ENCODE measurements at regions not wholly inside any gene's neighbourhood (a gene's known extent, or its start where the extent isn't known, plus 50 kb on each side); places are given as distances from the start of the nearest gene placed in this dataset.

GRCh38 chr14:26860111-26860510 lies 262.3 kb upstream of the NOVA1 start:
- Histone ChIP-seq H3K4me1 (ENCODE audit: control insufficient read depth, insufficient read depth, low read length) (no peaks in the 10 kb centered on the region), H3K9ac (ENCODE audit: low read depth, low read length) (no peak overlapping the region), H3K4me3 (ENCODE audit: low read depth, low read length) (no peak overlapping the region), H3K36me3 (ENCODE audit: control insufficient read depth, insufficient read depth, low read length) (no peaks in the 10 kb centered on the region), H3K27me3 (ENCODE audit: control insufficient read depth, insufficient read depth, low read length) (no peaks in the 10 kb centered on the region), H3K9me3 (ENCODE audit: control insufficient read depth, insufficient read depth, low read length) (no peaks in the 10 kb centered on the region)

GRCh38 chr14:26863736-26864135 lies 265.9 kb upstream of the NOVA1 start:
- Histone ChIP-seq H3K27me3 (ENCODE audit: control insufficient read depth, insufficient read depth, low read length) (no peaks in the 10 kb centered on the region), H3K4me1 (ENCODE audit: control insufficient read depth, insufficient read depth, low read length) (peaks cover 5% of the 10 kb centered on the region), H3K9me3 (ENCODE audit: control insufficient read depth, insufficient read depth, low read length) (no peaks in the 10 kb centered on the region), H3K36me3 (ENCODE audit: control insufficient read depth, insufficient read depth, low read length) (no peaks in the 10 kb centered on the region), H3K4me3 (ENCODE audit: low read depth, low read length) (no peak overlapping the region), H3K9ac (ENCODE audit: low read depth, low read length) (no peak overlapping the region)

- Histone ChIP-seq H3K36me3 (ENCODE audit: control insufficient read depth, insufficient read depth, low read length) (no peaks in the 10 kb centered on the region), H3K4me1 (ENCODE audit: control insufficient read depth, insufficient read depth, low read length) (peaks cover 13% of the 10 kb centered on the region), H3K27me3 (ENCODE audit: control insufficient read depth, insufficient read depth, low read length) (no peaks in the 10 kb centered on the region), H3K9ac (ENCODE audit: low read depth, low read length) (no peak overlapping the region), H3K9me3 (ENCODE audit: control insufficient read depth, insufficient read depth, low read length) (no peaks in the 10 kb centered on the region), H3K4me3 (ENCODE audit: low read depth, low read length) (no peak overlapping the region)
Observed at GRCh38 chr14:26866721-26867120, 268.9 kb upstream of the NOVA1 start.

DNA sequence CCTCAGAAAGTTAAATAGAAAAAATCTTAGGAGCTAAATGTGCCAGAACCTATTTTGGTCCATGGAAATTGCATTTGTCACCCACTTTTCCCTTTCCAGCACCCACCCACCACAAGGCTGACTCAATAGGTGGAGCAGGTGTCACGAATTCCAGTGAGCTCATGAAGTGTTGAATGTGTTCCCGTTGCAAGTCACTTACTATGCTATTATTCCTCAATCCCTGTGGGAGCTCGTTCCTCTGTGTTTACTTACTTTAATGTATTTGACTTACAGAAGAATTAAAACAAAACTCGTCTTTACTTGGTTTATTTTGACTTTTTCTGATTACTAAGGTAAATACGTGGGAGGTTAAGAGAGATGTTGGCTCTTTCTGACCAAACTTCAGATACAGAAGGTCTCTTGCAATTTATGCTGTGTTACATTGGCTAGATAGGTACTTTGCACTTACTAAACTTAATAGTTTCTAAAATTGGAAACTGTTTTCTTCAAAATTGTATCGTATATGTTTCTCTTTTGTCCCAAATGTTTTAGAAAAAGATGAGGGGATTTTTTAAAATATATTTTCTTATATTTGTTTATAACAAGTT lies 269.4 kb upstream of the NOVA1 start:
- no peaks in the 10 kb centered on the region for H3K9me3 ChIP-seq (ENCODE audit: control insufficient read depth, insufficient read depth, low read length)
- peaks cover 16% of the 10 kb centered on the region for H3K4me1 ChIP-seq (ENCODE audit: control insufficient read depth, insufficient read depth, low read length)
- no peak overlapping the region for H3K4me3 ChIP-seq (ENCODE audit: low read depth, low read length)
- H3K36me3 ChIP-seq (ENCODE audit: control insufficient read depth, insufficient read depth, low read length) = no peaks in the 10 kb centered on the region
- H3K27me3 ChIP-seq (ENCODE audit: control insufficient read depth, insufficient read depth, low read length) = no peaks in the 10 kb centered on the region
- no peak overlapping the region for H3K9ac ChIP-seq (ENCODE audit: low read depth, low read length)

- no peaks in the 10 kb centered on the region for H3K36me3 ChIP-seq (ENCODE audit: control insufficient read depth, insufficient read depth, low read length)
- no peak overlapping the region for H3K4me3 ChIP-seq (ENCODE audit: low read depth, low read length)
- no peaks in the 10 kb centered on the region for H3K27me3 ChIP-seq (ENCODE audit: control insufficient read depth, insufficient read depth, low read length)
- H3K9ac ChIP-seq (ENCODE audit: low read depth, low read length) = no peak overlapping the region
- H3K4me1 ChIP-seq (ENCODE audit: control insufficient read depth, insufficient read depth, low read length) = peaks cover 23% of the 10 kb centered on the region
- no peaks in the 10 kb centered on the region for H3K9me3 ChIP-seq (ENCODE audit: control insufficient read depth, insufficient read depth, low read length)
Observed at GRCh38 chr14:26870096-26870495, 272.3 kb upstream of the NOVA1 start.

- Histone ChIP-seq H3K4me1 (ENCODE audit: control insufficient read depth, insufficient read depth, low read length) (peaks cover 23% of the 10 kb centered on the region), H3K9me3 (ENCODE audit: control insufficient read depth, insufficient read depth, low read length) (no peaks in the 10 kb centered on the region), H3K27me3 (ENCODE audit: control insufficient read depth, insufficient read depth, low read length) (no peaks in the 10 kb centered on the region), H3K36me3 (ENCODE audit: control insufficient read depth, insufficient read depth, low read length) (no peaks in the 10 kb centered on the region), H3K4me3 (ENCODE audit: low read depth, low read length) (no peak overlapping the region), H3K9ac (ENCODE audit: low read depth, low read length) (no peak overlapping the region)
Observed at GRCh38 chr14:26870722-26871617, 273.1 kb upstream of the NOVA1 start.

DNA sequence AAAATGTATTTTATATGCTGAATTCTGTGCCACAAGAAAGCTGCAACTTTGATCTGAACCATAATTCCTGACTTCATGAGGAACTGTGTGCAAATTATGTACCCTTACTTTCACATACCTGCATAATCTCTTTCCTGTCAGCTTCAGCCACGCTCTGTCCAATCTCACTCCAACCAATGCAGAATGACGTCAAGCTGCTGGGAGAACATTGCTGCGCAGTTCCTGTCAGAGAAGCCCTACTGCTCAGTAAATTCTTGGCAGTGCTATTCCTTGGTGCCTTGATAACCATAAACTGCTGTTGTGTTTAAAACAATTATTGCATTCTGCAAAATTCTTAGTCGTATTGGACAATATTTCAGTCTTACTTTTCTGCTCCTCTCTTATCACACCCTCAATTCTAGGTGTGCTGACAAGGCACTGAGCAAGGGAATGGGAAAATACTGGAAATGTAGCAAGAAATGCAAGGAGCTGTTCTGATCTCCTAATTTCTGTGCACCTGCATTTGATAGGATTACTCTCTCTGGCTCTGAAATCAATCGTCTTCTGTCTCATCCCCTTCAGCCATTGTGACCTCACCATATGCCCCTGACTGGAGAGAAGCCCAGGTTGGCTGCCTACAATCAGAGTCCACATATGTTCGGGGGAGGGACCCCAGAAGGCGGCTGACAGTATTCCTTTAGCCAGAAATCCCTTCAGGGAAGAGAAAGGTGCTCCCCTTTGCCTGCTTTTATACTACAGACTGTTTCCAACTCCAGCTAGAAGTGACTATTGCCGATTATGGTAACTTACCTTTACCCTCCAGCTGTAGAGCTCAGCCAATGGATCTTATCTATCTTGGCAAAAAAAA lies 274.9 kb upstream of the NOVA1 start:
- H3K36me3 ChIP-seq (ENCODE audit: control insufficient read depth, insufficient read depth, low read length) = no peaks in the 10 kb centered on the region
- no peak overlapping the region for H3K9ac ChIP-seq (ENCODE audit: low read depth, low read length)
- H3K27me3 ChIP-seq (ENCODE audit: control insufficient read depth, insufficient read depth, low read length) = no peaks in the 10 kb centered on the region
- peaks cover 18% of the 10 kb centered on the region for H3K4me1 ChIP-seq (ENCODE audit: control insufficient read depth, insufficient read depth, low read length)
- H3K4me3 ChIP-seq (ENCODE audit: low read depth, low read length) = no peak overlapping the region
- no peaks in the 10 kb centered on the region for H3K9me3 ChIP-seq (ENCODE audit: control insufficient read depth, insufficient read depth, low read length)

- H3K27me3 ChIP-seq (ENCODE audit: control insufficient read depth, insufficient read depth, low read length) = no peaks in the 10 kb centered on the region
- no peaks in the 10 kb centered on the region for H3K36me3 ChIP-seq (ENCODE audit: control insufficient read depth, insufficient read depth, low read length)
- H3K9me3 ChIP-seq (ENCODE audit: control insufficient read depth, insufficient read depth, low read length) = no peaks in the 10 kb centered on the region
- peaks cover 18% of the 10 kb centered on the region for H3K4me1 ChIP-seq (ENCODE audit: control insufficient read depth, insufficient read depth, low read length)
- H3K9ac ChIP-seq (ENCODE audit: low read depth, low read length) = no peak overlapping the region
- H3K4me3 ChIP-seq (ENCODE audit: low read depth, low read length) = no peak overlapping the region
Observed at GRCh38 chr14:26873362-26873960, 275.6 kb upstream of the NOVA1 start.

- Histone ChIP-seq H3K9ac (ENCODE audit: low read depth, low read length) (no peak overlapping the region), H3K4me3 (ENCODE audit: low read depth, low read length) (no peak overlapping the region), H3K9me3 (ENCODE audit: control insufficient read depth, insufficient read depth, low read length) (no peaks in the 10 kb centered on the region), H3K36me3 (ENCODE audit: control insufficient read depth, insufficient read depth, low read length) (no peaks in the 10 kb centered on the region), H3K27me3 (ENCODE audit: control insufficient read depth, insufficient read depth, low read length) (no peaks in the 10 kb centered on the region), H3K4me1 (ENCODE audit: control insufficient read depth, insufficient read depth, low read length) (no peaks in the 10 kb centered on the region)
Observed at GRCh38 chr14:26887847-26888246, 290.0 kb upstream of the NOVA1 start.

DNA sequence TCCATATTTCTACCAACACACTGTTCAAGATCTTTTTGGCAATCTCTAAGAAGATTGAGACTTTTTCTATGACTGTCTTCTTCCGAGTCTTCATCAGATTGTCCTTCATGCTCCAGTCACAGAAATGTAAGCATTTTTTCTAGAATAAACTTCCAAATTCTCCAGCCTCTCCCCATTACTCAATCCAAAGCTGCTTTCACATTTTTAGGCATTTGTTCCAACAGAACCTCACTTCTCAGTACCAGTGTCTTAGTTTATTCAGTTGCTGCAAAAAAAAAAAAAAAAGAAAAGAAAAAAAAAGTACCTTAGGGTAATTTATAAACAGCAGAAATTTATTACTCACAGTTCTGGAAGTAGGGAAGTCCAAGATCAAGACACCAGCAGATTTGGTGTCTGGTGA lies 290.8 kb upstream of the NOVA1 start:
- Histone ChIP-seq H3K36me3 (ENCODE audit: control insufficient read depth, insufficient read depth, low read length) (no peaks in the 10 kb centered on the region), H3K4me1 (ENCODE audit: control insufficient read depth, insufficient read depth, low read length) (no peaks in the 10 kb centered on the region), H3K4me3 (ENCODE audit: low read depth, low read length) (no peak overlapping the region), H3K27me3 (ENCODE audit: control insufficient read depth, insufficient read depth, low read length) (no peaks in the 10 kb centered on the region), H3K9ac (ENCODE audit: low read depth, low read length) (no peak overlapping the region), H3K9me3 (ENCODE audit: control insufficient read depth, insufficient read depth, low read length) (no peaks in the 10 kb centered on the region)

DNA sequence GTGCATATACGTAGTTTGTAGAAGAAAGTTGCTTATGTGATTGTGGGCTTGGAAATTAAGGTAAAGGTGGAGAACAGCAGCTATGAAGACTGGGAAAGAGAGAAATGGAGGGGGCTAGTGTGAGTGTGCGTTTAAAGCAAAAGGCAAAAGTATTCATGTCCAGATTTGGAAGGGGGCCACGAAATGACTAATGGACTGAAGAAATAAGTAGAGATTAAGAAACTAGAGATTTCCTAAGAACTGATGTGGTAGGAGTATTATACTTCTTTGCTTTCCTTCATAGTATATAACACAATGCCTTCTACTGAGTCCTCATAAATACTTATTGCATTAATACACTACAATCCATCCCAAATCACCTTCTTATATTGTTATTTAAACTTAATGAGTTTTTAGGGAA lies 298.6 kb upstream of the NOVA1 start:
- H3K27me3 ChIP-seq (ENCODE audit: control insufficient read depth, insufficient read depth, low read length) = no peaks in the 10 kb centered on the region
- no peaks in the 10 kb centered on the region for H3K36me3 ChIP-seq (ENCODE audit: control insufficient read depth, insufficient read depth, low read length)
- H3K9me3 ChIP-seq (ENCODE audit: control insufficient read depth, insufficient read depth, low read length) = no peaks in the 10 kb centered on the region
- no peak overlapping the region for H3K4me3 ChIP-seq (ENCODE audit: low read depth, low read length)
- no peaks in the 10 kb centered on the region for H3K4me1 ChIP-seq (ENCODE audit: control insufficient read depth, insufficient read depth, low read length)
- no peak overlapping the region for H3K9ac ChIP-seq (ENCODE audit: low read depth, low read length)
